ENCODE measurements at regions not wholly inside any gene's neighbourhood (a gene's known extent, or its start where the extent isn't known, plus 50 kb on each side); places are given as distances from the start of the nearest gene placed in this dataset.

GRCh38 chr1:220374449-220374848 is 102.2 kb upstream of the RAB3GAP2 start:
- TF ChIP-seq CTCF (IDR thresholded peaks at IDR 0.05; ENCODE audit: borderline replicate concordance, extremely low read depth, low read length, poor library complexity, severe bottlenecking) = no peak
- TF ChIP-seq EZH2 (IDR thresholded peaks at IDR 0.05; ENCODE audit: borderline replicate concordance, low read depth, low read length, severe bottlenecking) = no peak
